GM12875 (cell line): ENCODE measurements at regions not wholly inside any gene's neighbourhood (a gene's known extent, or its start where the extent isn't known, plus 50 kb on each side); places are given as distances from the start of the nearest gene placed in this dataset.

Experiments used
- H3K4me3 ChIP-seq: one replicate; pipeline ENCODE4 v1.5.1; 2011; ENCODE audit warnings: low read depth, low read length, control low read depth
- CTCF ChIP-seq: IDR thresholded peaks from 2 replicates; pipeline ENCODE4 v1.5.1; 2011; ENCODE audit warnings: low read depth, mild to moderate bottlenecking, control low read depth, inconsistent platforms, low read length, moderate library complexity, borderline replicate concordance; ENCODE audit not compliant: insufficient read depth

DNA sequence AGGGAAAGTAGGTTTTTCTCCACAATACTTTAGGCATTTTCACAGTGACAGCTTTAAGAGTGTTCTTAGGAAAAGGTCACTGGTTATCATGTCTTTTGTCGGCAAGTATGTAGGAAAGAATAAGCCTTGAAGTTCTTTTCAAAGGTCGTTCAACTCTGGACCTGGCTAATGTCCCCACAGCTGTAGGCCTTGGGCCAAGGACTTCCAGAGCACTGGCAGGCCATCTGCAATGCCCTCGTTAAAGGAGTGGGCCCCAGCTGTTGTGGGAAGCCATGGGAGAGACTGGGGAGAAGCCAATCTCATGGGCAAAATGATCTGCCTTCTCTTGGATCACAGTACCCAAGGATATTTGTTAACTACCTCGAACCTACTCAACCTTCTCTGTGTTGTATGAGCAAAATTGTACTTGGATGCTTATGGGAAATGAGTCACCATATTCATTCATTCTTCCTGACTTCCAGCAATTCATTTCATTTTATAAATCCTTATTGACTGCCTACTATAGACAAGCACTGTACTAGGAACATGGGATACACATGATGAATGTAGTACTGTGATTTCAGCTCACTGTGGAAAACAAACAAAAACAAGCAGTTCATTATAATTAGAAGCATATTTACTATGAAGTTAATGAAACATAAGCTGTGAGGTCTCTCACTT, 141.1 kb upstream of the KIT start:
- TF ChIP-seq CTCF = no peak
- no peak overlapping the region for H3K4me3 ChIP-seq

- no peak overlapping the region for H3K4me3 ChIP-seq
- TF ChIP-seq CTCF = no peak
Measured at GRCh38 chr4:54517781-54518444, 139.8 kb upstream of the KIT start.

DNA sequence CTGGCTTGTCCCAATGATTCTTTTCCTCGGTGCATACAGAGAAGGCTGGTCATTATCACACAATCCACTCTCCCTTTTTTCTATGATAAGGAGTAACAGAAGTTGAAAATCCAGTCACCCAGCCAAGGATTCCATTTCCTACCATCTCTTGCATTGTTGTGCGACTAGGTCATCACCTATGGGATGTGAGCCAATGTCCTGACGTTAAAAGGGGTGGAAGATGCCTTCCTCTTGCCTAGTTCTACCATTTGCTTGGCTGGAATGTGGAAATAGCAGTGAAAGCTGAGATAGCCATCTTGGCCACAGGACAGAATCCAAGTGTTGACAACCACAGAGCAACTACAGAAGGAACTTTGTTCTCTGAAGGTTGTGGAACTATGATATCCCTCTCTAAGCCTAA, 132.2 kb upstream of the KIT start:
- TF ChIP-seq CTCF = no peak
- H3K4me3 ChIP-seq = no peak overlapping the region

GRCh38 chr4:54526560-54526959, 131.2 kb upstream of the KIT start:
- no peak overlapping the region for H3K4me3 ChIP-seq
- TF ChIP-seq CTCF = no peak

- TF ChIP-seq CTCF = no peak
- no peak overlapping the region for H3K4me3 ChIP-seq
Measured at GRCh38 chr4:54527532-54527931, 130.2 kb upstream of the KIT start.

- no peak overlapping the region for H3K4me3 ChIP-seq
- no peak for TF ChIP-seq CTCF
Measured at GRCh38 chr4:54539500-54540029, 118.2 kb upstream of the KIT start.

DNA sequence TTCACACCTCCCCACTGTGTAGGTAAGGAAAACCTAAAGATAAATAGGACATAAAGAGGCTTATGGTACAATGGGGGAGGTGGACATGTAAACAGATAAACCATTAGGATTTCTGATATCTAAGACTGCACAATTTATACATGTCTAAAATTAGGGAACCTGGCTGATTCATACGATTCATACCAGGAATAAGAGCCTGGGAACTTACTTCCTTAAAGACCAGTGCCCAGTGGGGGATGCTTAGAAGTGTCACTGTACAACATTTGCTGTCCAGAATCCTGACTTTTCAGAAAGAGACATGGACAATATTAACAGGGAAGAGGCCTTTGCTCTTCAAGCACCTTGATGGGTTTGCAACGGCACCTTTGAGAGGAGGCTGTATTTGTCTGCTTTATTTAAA, 116.8 kb upstream of the KIT start:
- H3K4me3 ChIP-seq = no peak overlapping the region
- no peak for TF ChIP-seq CTCF
